Coronary artery (tissue), 2 donors: ENCODE measurements at regions not wholly inside any gene's neighbourhood (a gene's known extent, or its start where the extent isn't known, plus 50 kb on each side); places are given as distances from the start of the nearest gene placed in this dataset.

Experiments used
- DNase-seq: peaks from one replicate; pipeline ENCODE4 v3.0.0-alpha.2; 2017; ENCODE audit warnings: low spot score
- H3K27ac ChIP-seq, 2 donors: fragments of 200-600 bp; sonication (generic); one replicate each; pipeline ENCODE4 v1.5.1; 2016 to 2019
- H3K4me3 ChIP-seq: fragments of 200-600 bp; sonication (generic); 2 replicates; pipeline ENCODE4 v1.5.1; 2016; ENCODE audit warnings: mild to moderate bottlenecking, moderate library complexity
- TF ChIP-seq, protein P1 (sequence below): fragments of 200-600 bp; sonication (generic); IDR thresholded peaks from one replicate; pipeline ENCODE4 v1.5.1; 2019; ENCODE audit warnings: antibody characterized with exemption

DNA sequence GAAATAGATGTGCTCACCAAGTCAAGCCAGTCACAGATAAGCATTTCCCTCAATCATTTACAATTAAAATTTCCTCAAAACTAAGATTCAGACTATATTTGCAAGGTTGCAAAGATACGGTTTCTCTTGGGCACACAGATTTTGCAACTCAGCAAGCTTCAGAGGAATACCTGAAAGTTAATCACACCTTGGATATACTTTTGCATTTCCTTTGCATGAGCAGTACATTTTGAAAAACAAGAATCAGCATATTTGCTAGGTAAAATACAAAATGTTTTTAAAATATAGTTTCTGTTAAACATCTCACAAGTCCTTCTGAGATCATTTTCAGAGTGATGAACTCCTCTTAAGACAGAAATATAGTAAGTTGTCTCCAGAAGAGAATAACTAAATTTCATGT lies 336.9 kb downstream of the DUSP6 start:
- Histone ChIP-seq H3K27ac (no peak overlapping the region), H3K4me3 (no peak overlapping the region)
- DNase-seq: no peak
- TF ChIP-seq, protein P1, sequence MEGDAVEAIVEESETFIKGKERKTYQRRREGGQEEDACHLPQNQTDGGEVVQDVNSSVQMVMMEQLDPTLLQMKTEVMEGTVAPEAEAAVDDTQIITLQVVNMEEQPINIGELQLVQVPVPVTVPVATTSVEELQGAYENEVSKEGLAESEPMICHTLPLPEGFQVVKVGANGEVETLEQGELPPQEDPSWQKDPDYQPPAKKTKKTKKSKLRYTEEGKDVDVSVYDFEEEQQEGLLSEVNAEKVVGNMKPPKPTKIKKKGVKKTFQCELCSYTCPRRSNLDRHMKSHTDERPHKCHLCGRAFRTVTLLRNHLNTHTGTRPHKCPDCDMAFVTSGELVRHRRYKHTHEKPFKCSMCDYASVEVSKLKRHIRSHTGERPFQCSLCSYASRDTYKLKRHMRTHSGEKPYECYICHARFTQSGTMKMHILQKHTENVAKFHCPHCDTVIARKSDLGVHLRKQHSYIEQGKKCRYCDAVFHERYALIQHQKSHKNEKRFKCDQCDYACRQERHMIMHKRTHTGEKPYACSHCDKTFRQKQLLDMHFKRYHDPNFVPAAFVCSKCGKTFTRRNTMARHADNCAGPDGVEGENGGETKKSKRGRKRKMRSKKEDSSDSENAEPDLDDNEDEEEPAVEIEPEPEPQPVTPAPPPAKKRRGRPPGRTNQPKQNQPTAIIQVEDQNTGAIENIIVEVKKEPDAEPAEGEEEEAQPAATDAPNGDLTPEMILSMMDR: no peak

DNA sequence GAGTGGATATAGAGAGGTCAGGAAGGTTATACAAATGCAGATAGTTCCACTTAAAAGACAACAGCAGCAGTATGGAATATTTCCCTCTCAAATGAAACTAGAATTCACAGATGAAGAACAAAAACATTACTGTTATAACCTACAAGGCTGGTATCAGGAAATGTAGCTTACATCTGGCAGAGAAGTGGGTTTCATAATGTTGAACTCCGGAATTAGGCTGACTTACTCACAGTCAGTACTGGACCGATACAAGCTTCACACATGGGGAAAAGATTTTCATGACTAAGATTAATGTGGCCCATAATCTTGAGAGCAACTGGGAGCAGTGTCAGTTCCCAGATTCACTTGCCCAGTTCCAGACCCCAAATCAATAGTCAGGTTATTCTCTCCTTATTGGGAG lies 353.9 kb downstream of the DUSP6 start:
- no peak overlapping the region for H3K27ac ChIP-seq
- no peak for DNase-seq
- TF ChIP-seq, protein P1: no peak
- H3K4me3 ChIP-seq: no peak overlapping the region

DNA sequence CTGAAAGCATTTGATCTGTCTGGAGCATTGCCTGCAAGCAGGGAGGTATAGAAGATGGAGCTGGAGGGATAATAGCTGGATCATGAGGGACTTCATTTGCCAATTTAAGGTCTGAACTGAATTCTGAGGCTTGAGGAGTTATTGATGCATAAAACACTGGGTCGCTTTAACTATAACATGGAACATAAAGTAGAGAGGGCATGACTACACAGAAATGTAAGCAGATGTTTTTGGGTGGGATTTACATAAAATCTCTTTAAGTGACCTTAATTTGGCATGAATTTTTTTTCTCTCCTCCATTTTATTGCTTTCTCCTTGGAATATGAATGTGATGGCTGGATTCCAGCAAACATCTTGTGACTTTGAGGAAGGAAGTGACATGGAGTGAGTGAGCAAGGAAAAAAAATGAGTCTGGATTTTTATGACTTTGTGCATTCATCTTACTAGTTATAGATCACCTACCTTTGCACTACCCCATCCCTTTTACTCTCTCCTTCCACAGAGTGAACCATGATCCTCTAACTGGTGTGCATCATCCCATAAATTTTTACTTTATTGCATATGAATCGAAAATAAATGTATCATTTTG lies 356.0 kb downstream of the DUSP6 start:
- no peak for DNase-seq
- H3K27ac ChIP-seq: no peak overlapping the region
- TF ChIP-seq, protein P1: no peak
- no peak overlapping the region for H3K4me3 ChIP-seq

DNA sequence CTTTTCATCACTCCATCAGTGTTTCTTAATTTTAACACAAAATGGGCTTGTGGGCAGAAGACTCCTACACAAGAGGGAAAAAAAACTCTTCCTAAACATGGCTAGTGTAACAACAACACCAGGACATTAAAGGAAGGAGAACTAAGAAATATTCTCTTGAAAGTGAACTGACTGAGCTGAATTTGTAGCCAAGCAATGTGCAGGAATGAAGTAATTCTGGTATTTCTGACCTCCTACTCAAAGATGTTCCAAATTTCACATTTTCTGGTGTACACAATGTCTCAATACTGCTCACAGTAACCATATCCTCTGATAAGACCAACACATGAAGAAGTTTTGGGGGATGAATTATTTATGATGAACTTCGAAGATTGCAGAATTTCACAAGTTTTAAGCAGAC lies 357.3 kb downstream of the DUSP6 start:
- DNase-seq: no peak
- H3K4me3 ChIP-seq: no peak overlapping the region
- no peak overlapping the region for H3K27ac ChIP-seq
- TF ChIP-seq, protein P1: no peak

DNA sequence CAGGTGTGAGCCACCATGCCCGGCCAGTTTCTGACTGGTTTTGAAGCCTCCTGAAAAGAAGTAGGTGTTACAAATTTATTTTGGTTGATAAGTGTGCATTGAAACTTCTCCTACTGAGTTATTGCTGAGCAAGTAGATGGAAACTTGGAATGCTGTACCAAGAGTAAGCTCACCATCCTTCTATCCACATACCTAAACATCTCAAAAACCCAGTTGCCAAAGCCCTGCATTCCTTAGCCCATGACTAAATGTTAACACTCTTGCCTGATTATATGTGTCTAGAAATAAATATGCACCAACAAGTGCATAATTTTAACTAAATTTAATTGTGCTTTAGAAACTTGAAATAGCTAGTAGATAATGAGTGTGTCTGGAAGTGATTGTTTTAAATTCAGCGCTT lies 357.8 kb downstream of the DUSP6 start:
- Histone ChIP-seq H3K4me3 (no peak overlapping the region), H3K27ac (no peak overlapping the region)
- DNase-seq: no peak
- TF ChIP-seq, protein P1: no peak

DNA sequence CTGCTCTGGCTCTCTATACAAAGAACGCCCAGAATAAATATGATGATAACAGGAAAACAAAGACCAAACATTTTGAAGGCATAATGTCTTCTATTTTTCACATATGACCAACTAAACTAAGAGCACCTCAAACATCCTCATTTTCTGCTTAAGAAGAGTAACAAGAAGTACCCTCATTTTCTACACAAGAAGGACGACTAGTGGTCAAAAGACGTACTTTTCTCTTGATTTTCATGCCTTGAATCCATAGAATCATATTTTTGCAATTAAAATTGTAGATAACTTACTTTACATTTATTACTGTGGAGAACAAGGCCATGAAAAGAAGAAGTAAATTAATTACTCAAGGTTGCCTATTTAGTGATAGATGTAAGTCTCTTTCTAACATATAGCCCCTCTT lies 358.6 kb downstream of the DUSP6 start:
- TF ChIP-seq, protein P1: no peak
- DNase-seq: no peak
- Histone ChIP-seq H3K27ac (no peak overlapping the region), H3K4me3 (no peak overlapping the region)

DNA sequence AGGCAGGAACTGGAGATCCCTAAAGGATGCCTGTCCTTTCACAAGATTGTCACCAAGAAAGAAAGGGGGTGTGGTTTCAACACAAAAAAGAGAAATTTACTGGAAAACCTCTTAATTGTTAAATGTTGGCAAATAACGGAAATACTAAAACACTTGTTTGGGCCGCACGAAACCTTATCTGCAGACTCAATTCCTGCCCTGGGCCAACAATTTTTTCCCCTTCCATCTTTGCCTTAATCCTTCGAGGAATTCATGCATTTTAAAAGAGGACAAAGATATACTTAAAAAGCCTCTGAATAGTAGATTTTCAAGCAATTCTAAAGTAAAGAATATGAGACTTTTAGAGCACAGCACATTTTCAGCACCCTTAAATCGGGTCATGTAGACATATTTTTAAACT lies 366.2 kb downstream of the DUSP6 start:
- DNase-seq: no peak
- TF ChIP-seq, protein P1: no peak
- H3K4me3 ChIP-seq: no peak overlapping the region
- no peak overlapping the region for H3K27ac ChIP-seq
